HG02642 (cell line): ENCODE measurements at regions not wholly inside any gene's neighbourhood (a gene's known extent, or its start where the extent isn't known, plus 50 kb on each side); places are given as distances from the start of the nearest gene placed in this dataset.
"Not testable (repeated sequence)": the region's sequence is repeated elsewhere in the genome, so short reads cannot be mapped to it uniquely, and the experiment has no call there.

Source experiments
- ATAC-seq: cut with Tn5 transposase; IDR thresholded peaks from one replicate; pipeline ENCODE4 v1.9.1; 2021; ENCODE audit warnings: mild to moderate bottlenecking; ENCODE audit not compliant: unreplicated experiment, poor library complexity

- no peak for ATAC-seq
Observed at GRCh38 chr5:77910602-77911188, 134.6 kb upstream of the TBCA start.

GRCh38 chr5:77909237-77909636 is 133.1 kb upstream of the TBCA start:
- no peak for ATAC-seq

GRCh38 chr5:77908787-77909186 is 132.6 kb upstream of the TBCA start:
- ATAC-seq: no peak

GRCh38 chr5:77907786-77908185 is 131.6 kb upstream of the TBCA start:
- no peak for ATAC-seq

GRCh38 chr5:77906806-77907205 is 130.7 kb upstream of the TBCA start:
- ATAC-seq: no peak

GRCh38 chr5:77904362-77904761 is 128.2 kb upstream of the TBCA start:
- ATAC-seq: no peak

GRCh38 chr5:77900691-77901090 is 124.6 kb upstream of the TBCA start:
- ATAC-seq: no peak

- no peak for ATAC-seq
Observed at GRCh38 chr5:77898385-77898784, 122.2 kb upstream of the TBCA start.

GRCh38 chr5:77896338-77896737 is 120.2 kb upstream of the TBCA start:
- no peak for ATAC-seq

GRCh38 chr5:77894103-77894502 is 118.0 kb upstream of the TBCA start:
- ATAC-seq: not testable (repeated sequence)

- no peak for ATAC-seq
Observed at GRCh38 chr5:77893225-77893860, 117.2 kb upstream of the TBCA start.

- no peak for ATAC-seq
Observed at GRCh38 chr5:77892061-77893010, 116.2 kb upstream of the TBCA start.

- ATAC-seq: no peak
Observed at GRCh38 chr5:77885519-77885918, 109.4 kb upstream of the TBCA start.

- ATAC-seq: no peak
Observed at GRCh38 chr5:77882670-77883257, 106.6 kb upstream of the TBCA start.

GRCh38 chr5:77881528-77881927 is 105.4 kb upstream of the TBCA start:
- ATAC-seq: no peak

GRCh38 chr5:77877516-77878355 is 101.6 kb upstream of the TBCA start:
- ATAC-seq: no peak

- ATAC-seq: no peak
Observed at GRCh38 chr5:77876862-77877502, 100.8 kb upstream of the TBCA start.

- no peak for ATAC-seq
Observed at GRCh38 chr5:77876316-77876715, 100.2 kb upstream of the TBCA start.

- no peak for ATAC-seq
Observed at GRCh38 chr5:77874691-77875090, 98.6 kb upstream of the TBCA start.

GRCh38 chr5:77873239-77873638 is 97.1 kb upstream of the TBCA start:
- ATAC-seq: no peak
